ENCODE measurements at regions not wholly inside any gene's neighbourhood (a gene's known extent, or its start where the extent isn't known, plus 50 kb on each side); places are given as distances from the start of the nearest gene placed in this dataset.

GRCh38 chr21:24093032-24093431, 1514.2 kb downstream of the MRPL39 start:
- in situ Hi-C loops (cut with HindIII; ENCODE audit: low sequenced_read_pairs): no loop called here

GRCh38 chr21:24076179-24076578, 1531.1 kb downstream of the MRPL39 start:
- in situ Hi-C loops (cut with HindIII; ENCODE audit: low sequenced_read_pairs): no loop called here

GRCh38 chr21:24055696-24056095, 1551.6 kb downstream of the MRPL39 start:
- in situ Hi-C loops (cut with HindIII; ENCODE audit: low sequenced_read_pairs): no loop called here

- in situ Hi-C loops (cut with HindIII; ENCODE audit: low sequenced_read_pairs): no loop called here
Observed at GRCh38 chr21:24050231-24050630, 1557.0 kb downstream of the MRPL39 start.

- in situ Hi-C loops (cut with HindIII; ENCODE audit: low sequenced_read_pairs): no loop called here
Observed at GRCh38 chr21:24046829-24047443, 1560.3 kb downstream of the MRPL39 start.

GRCh38 chr21:24045775-24046215, 1561.5 kb downstream of the MRPL39 start:
- in situ Hi-C loops (cut with HindIII; ENCODE audit: low sequenced_read_pairs): no loop called here

- in situ Hi-C loops (cut with HindIII; ENCODE audit: low sequenced_read_pairs): no loop called here
Observed at GRCh38 chr21:24045373-24045772, 1561.9 kb downstream of the MRPL39 start.

- in situ Hi-C loops (cut with HindIII; ENCODE audit: low sequenced_read_pairs): no loop called here
Observed at GRCh38 chr21:24042687-24043086, 1564.6 kb downstream of the MRPL39 start.

- in situ Hi-C loops (cut with HindIII; ENCODE audit: low sequenced_read_pairs): no loop called here
Observed at GRCh38 chr21:24032709-24033232, 1574.5 kb downstream of the MRPL39 start.

- in situ Hi-C loops (cut with HindIII; ENCODE audit: low sequenced_read_pairs): no loop called here
Observed at GRCh38 chr21:24027396-24027795, 1579.9 kb downstream of the MRPL39 start.

GRCh38 chr21:24025101-24025500, 1582.2 kb downstream of the MRPL39 start:
- in situ Hi-C loops (cut with HindIII; ENCODE audit: low sequenced_read_pairs): no loop called here

- in situ Hi-C loops (cut with HindIII; ENCODE audit: low sequenced_read_pairs): no loop called here
Observed at GRCh38 chr21:24023936-24024335, 1583.3 kb downstream of the MRPL39 start.

- in situ Hi-C loops (cut with HindIII; ENCODE audit: low sequenced_read_pairs): no loop called here
Observed at GRCh38 chr21:24023402-24023801, 1583.9 kb downstream of the MRPL39 start.

- in situ Hi-C loops (cut with HindIII; ENCODE audit: low sequenced_read_pairs): no loop called here
Observed at GRCh38 chr21:24014381-24014780, 1592.9 kb downstream of the MRPL39 start.

- in situ Hi-C loops (cut with HindIII; ENCODE audit: low sequenced_read_pairs): no loop called here
Observed at GRCh38 chr21:24011087-24011486, 1596.2 kb downstream of the MRPL39 start.

- in situ Hi-C loops (cut with HindIII; ENCODE audit: low sequenced_read_pairs): no loop called here
Observed at GRCh38 chr21:24007592-24007991, 1599.7 kb downstream of the MRPL39 start.

GRCh38 chr21:23986987-23987386, 1620.3 kb downstream of the MRPL39 start:
- in situ Hi-C loops (cut with HindIII; ENCODE audit: low sequenced_read_pairs): no loop called here

- in situ Hi-C loops (cut with HindIII; ENCODE audit: low sequenced_read_pairs): no loop called here
Observed at GRCh38 chr21:23986214-23986613, 1621.1 kb downstream of the MRPL39 start.

GRCh38 chr21:23982546-23982945, 1624.7 kb downstream of the MRPL39 start:
- in situ Hi-C loops (cut with HindIII; ENCODE audit: low sequenced_read_pairs): no loop called here

- in situ Hi-C loops (cut with HindIII; ENCODE audit: low sequenced_read_pairs): no loop called here
Observed at GRCh38 chr21:23977971-23978370, 1629.3 kb downstream of the MRPL39 start.

- in situ Hi-C loops (cut with HindIII; ENCODE audit: low sequenced_read_pairs): no loop called here
Observed at GRCh38 chr21:23968722-23969647, 1638.3 kb downstream of the MRPL39 start.

- in situ Hi-C loops (cut with HindIII; ENCODE audit: low sequenced_read_pairs): no loop called here
Observed at GRCh38 chr21:23968008-23968407, 1639.3 kb downstream of the MRPL39 start.

Data from endothelial cell of hepatic sinusoid (primary cell).